Upper lobe of left lung (tissue), 4 donors: ENCODE measurements at regions not wholly inside any gene's neighbourhood (a gene's known extent, or its start where the extent isn't known, plus 50 kb on each side); places are given as distances from the start of the nearest gene placed in this dataset.

Experiments used
- EP300 ChIP-seq, 4 donors: sonication (generic); formaldehyde crosslinking; IDR thresholded peaks; one replicate each; pipeline ENCODE4 v1.5.1; 2017; ENCODE audit warnings: antibody characterized with exemption in 4 of 4, control low read depth in 2 of 4
- POLR2AphosphoS5 ChIP-seq, 2 donors: sonication (generic); formaldehyde crosslinking; IDR thresholded peaks; one replicate each; pipeline ENCODE4 v1.5.1; 2017; ENCODE audit warnings: antibody characterized with exemption in 2 of 2
- TF ChIP-seq, protein P1 (sequence below), 6 experiments: fragments of 450-650 bp in 4 of 6; fragments of 200-600 bp in 2 of 6; sonication (generic) in 2 of 6; IDR thresholded peaks; one replicate each; pipeline ENCODE4 v1.5.1; 2016 to 2019; ENCODE audit warnings: antibody characterized with exemption in 6 of 6

DNA sequence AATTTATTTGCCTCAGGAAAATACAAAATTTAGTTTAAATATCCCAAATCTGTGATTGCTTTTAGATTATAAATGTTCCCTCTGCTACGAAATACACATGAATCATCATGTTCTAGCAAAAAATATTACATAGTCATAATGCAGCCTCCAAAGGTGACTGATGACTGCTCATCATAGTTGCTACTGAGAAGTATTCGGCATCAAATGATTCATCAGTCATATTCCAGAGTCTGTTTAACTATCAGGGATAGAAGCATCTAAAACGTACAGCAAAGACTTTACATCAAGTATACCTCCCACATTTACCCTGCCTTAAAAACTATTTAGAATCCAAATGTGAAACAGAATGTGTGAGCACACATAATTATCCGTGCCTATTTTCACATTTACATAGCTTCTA, 626.0 kb downstream of the CDH26 start:
- TF ChIP-seq, protein P1, sequence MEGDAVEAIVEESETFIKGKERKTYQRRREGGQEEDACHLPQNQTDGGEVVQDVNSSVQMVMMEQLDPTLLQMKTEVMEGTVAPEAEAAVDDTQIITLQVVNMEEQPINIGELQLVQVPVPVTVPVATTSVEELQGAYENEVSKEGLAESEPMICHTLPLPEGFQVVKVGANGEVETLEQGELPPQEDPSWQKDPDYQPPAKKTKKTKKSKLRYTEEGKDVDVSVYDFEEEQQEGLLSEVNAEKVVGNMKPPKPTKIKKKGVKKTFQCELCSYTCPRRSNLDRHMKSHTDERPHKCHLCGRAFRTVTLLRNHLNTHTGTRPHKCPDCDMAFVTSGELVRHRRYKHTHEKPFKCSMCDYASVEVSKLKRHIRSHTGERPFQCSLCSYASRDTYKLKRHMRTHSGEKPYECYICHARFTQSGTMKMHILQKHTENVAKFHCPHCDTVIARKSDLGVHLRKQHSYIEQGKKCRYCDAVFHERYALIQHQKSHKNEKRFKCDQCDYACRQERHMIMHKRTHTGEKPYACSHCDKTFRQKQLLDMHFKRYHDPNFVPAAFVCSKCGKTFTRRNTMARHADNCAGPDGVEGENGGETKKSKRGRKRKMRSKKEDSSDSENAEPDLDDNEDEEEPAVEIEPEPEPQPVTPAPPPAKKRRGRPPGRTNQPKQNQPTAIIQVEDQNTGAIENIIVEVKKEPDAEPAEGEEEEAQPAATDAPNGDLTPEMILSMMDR (IDR thresholded peaks at IDR 0.05) = no peak
- TF ChIP-seq POLR2AphosphoS5 (IDR thresholded peaks at IDR 0.05) = no peak
- no peak for TF ChIP-seq EP300 (IDR thresholded peaks at IDR 0.05)
